ENCODE measurements at regions not wholly inside any gene's neighbourhood (a gene's known extent, or its start where the extent isn't known, plus 50 kb on each side); places are given as distances from the start of the nearest gene placed in this dataset.
A peak's percentile ranks its signal among the peaks of the same experiment; 100 is the strongest.

- DNase-seq (no peak), ATAC-seq (no peak)
- intact Hi-C loops (cut with DNase I, micrococcal nuclease) = no loop called here
Observed at GRCh38 chr15:66846811-66847210, 144.8 kb downstream of the SMAD6 start.

GRCh38 chr15:66847565-66847991, 145.5 kb downstream of the SMAD6 start:
- DNase-seq = no peak
- intact Hi-C loops (cut with DNase I, micrococcal nuclease) = no loop called here
- ATAC-seq = no peak

GRCh38 chr15:66848116-66848515, 146.1 kb downstream of the SMAD6 start:
- ATAC-seq (no peak), DNase-seq (no peak)
- intact Hi-C loops (cut with DNase I, micrococcal nuclease) = no loop called here

GRCh38 chr15:66848686-66849392, 146.8 kb downstream of the SMAD6 start:
- DNase-seq (no peak), ATAC-seq (no peak)

GRCh38 chr15:66849393-66849745, 147.3 kb downstream of the SMAD6 start:
- intact Hi-C loops (cut with DNase I, micrococcal nuclease) = no loop called here
- ATAC-seq (no peak), DNase-seq (no peak)

More at GRCh38 chr15:66848686-66849392, 146.8 kb downstream of the SMAD6 start:
- intact Hi-C loops (cut with DNase I, micrococcal nuclease) = no loop called here

GRCh38 chr15:66849746-66850077, 147.7 kb downstream of the SMAD6 start:
- no peak for DNase-seq
- ATAC-seq = no peak
- intact Hi-C loops (cut with DNase I, micrococcal nuclease) = loop anchor here in 1 of 2 donors (5.0 kb wide), 2 partner anchors 62 to 247 kb away; no protein-coding TSS in a partner anchor

- intact Hi-C loops (cut with DNase I, micrococcal nuclease) = loop anchor here in 1 of 2 donors (5.0 kb wide), 2 partner anchors 63 to 248 kb away; no protein-coding TSS in a partner anchor
- DNase-seq (peak in 1 of 2 donors; percentile 23), ATAC-seq (no peak)
Observed at GRCh38 chr15:66850078-66850991, 148.3 kb downstream of the SMAD6 start.

- ATAC-seq (no peak), DNase-seq (no peak)
- intact Hi-C loops (cut with DNase I, micrococcal nuclease) = loop anchor here in 1 of 2 donors (5.0 kb wide), 2 partner anchors 64 to 249 kb away; no protein-coding TSS in a partner anchor
Observed at GRCh38 chr15:66850996-66851310, 148.9 kb downstream of the SMAD6 start.

GRCh38 chr15:66851311-66852063, 149.5 kb downstream of the SMAD6 start:
- intact Hi-C loops (cut with DNase I, micrococcal nuclease) = loop anchor here in 1 of 2 donors (5.0 kb wide), 2 partner anchors 64 to 249 kb away; no protein-coding TSS in a partner anchor
- ATAC-seq = peak; percentile 93
- DNase-seq = peak; percentile 76 to 87

- intact Hi-C loops (cut with DNase I, micrococcal nuclease) = loop anchor here in 1 of 2 donors (5.0 kb wide), 2 partner anchors 65 to 250 kb away; no protein-coding TSS in a partner anchor
- ATAC-seq (no peak), DNase-seq (no peak)
Observed at GRCh38 chr15:66852064-66852905, 150.2 kb downstream of the SMAD6 start.

GRCh38 chr15:66854012-66854965, 152.3 kb downstream of the SMAD6 start:
- ATAC-seq = no peak
- intact Hi-C loops (cut with DNase I, micrococcal nuclease) = loop anchor here in 1 of 2 donors (5.0 kb wide), 2 partner anchors 67 to 252 kb away; no protein-coding TSS in a partner anchor
- no peak for DNase-seq

- DNase-seq = no peak
- intact Hi-C loops (cut with DNase I, micrococcal nuclease) = no loop called here
- no peak for ATAC-seq
Observed at GRCh38 chr15:66855041-66855440, 153.0 kb downstream of the SMAD6 start.

- DNase-seq (no peak), ATAC-seq (no peak)
- intact Hi-C loops (cut with DNase I, micrococcal nuclease) = no loop called here
Observed at GRCh38 chr15:66857694-66858093, 155.7 kb downstream of the SMAD6 start.

GRCh38 chr15:66858423-66859207, 156.6 kb downstream of the SMAD6 start:
- intact Hi-C loops (cut with DNase I, micrococcal nuclease) = no loop called here
- ATAC-seq (no peak), DNase-seq (no peak)

- ATAC-seq = no peak
- intact Hi-C loops (cut with DNase I, micrococcal nuclease) = no loop called here
- no peak for DNase-seq
Observed at GRCh38 chr15:66859688-66860253, 157.7 kb downstream of the SMAD6 start.

- no peak for DNase-seq
- intact Hi-C loops (cut with DNase I, micrococcal nuclease) = no loop called here
- no peak for ATAC-seq
Observed at GRCh38 chr15:66860844-66861243, 158.8 kb downstream of the SMAD6 start.
